T-helper 2 cell treated with Interferon-gamma antibody and Interleukin-4, amounts not matched to agents 5 μg/mL and 100 μg/mL, for 36 hours (primary cell): ENCODE measurements at regions not wholly inside any gene's neighbourhood (a gene's known extent, or its start where the extent isn't known, plus 50 kb on each side); places are given as distances from the start of the nearest gene placed in this dataset.

Experiments used
- DNase-seq: peaks from one replicate; pipeline ENCODE4 v3.0.0; 2021; ENCODE audit warnings: low spot score
- H3K27ac Mint-ChIP-seq: one replicate; pipeline ENCODE4 v1.8.0; 2021; ENCODE audit warnings: mild to moderate bottlenecking, mixed read lengths
- H3K27me3 Mint-ChIP-seq: one replicate; pipeline ENCODE4 v1.8.0; 2021; ENCODE audit warnings: low read depth, mixed read lengths
- H3K36me3 Mint-ChIP-seq: one replicate; pipeline ENCODE4 v1.8.0; 2021; ENCODE audit warnings: low read depth, mixed read lengths
- H3K4me1 Mint-ChIP-seq: one replicate; pipeline ENCODE4 v1.8.0; 2021; ENCODE audit warnings: low read depth, mixed read lengths
- H3K4me3 Mint-ChIP-seq: one replicate; pipeline ENCODE4 v1.8.0; 2022; ENCODE audit warnings: mild to moderate bottlenecking, moderate library complexity, mixed read lengths
- H3K9me3 Mint-ChIP-seq: one replicate; pipeline ENCODE4 v1.8.0; 2021; ENCODE audit warnings: mixed read lengths

DNA sequence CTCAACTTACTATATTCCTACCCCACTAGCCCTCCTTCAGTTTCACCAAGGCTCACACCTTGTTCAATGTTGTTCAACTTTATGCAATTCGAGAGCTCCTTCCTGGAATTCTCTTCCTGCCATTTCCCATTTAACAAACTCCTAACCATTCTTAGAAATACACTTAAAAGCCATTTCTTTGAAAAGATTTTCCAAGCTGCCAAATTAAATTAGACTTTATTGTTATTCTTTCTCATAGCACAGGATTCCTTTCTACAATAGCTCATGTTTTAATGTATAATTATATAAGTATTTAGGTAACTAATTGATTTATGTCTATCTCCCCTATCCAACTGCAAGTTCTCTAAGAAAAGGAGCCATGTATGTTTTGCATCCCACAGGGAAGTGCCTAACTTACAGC, 52.7 kb upstream of the CTSC start:
- Mint-ChIP-seq H3K36me3 (peaks cover 3% of the 10 kb centered on the region), H3K9me3 (peaks cover 3% of the 10 kb centered on the region), H3K4me3 (no peak overlapping the region), H3K27me3 (no peaks in the 10 kb centered on the region), H3K27ac (no peak overlapping the region), H3K4me1 (no peaks in the 10 kb centered on the region)
- DNase-seq, result no peak

DNA sequence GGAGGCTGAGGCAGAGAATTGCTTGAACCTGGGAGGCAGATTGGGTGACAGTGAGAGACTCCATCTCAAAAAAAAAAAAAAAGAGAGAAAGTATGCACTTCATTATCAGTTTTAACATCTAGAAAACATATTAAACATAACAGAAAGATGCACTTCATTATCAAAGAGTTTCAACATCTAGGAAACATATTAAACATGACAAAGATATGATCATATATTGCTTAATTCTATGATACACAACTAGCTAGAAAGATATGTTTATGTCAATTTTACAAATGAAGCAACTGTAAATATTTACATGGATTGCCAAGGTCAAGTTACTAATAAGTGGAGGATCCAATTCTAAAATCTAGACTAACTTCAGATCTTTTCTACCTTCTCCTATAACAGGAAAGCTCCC, 50.4 kb upstream of the CTSC start:
- no peak for DNase-seq
- Mint-ChIP-seq H3K27me3 (no peaks in the 10 kb centered on the region), H3K9me3 (peaks cover 3% of the 10 kb centered on the region), H3K27ac (no peak overlapping the region), H3K4me3 (no peak overlapping the region), H3K36me3 (peaks cover 3% of the 10 kb centered on the region), H3K4me1 (peaks cover 13% of the 10 kb centered on the region)
